Type B pancreatic cell (in vitro differentiated cells): ENCODE measurements at regions not wholly inside any gene's neighbourhood (a gene's known extent, or its start where the extent isn't known, plus 50 kb on each side); places are given as distances from the start of the nearest gene placed in this dataset.

Source experiments
- DNase-seq: peaks from one replicate; pipeline ENCODE4 v3.0.0; 2021; ENCODE audit warnings: mixed read lengths; ENCODE audit not compliant: unreplicated experiment; ENCODE audit errors: extremely low spot score
- H3K27ac Mint-ChIP-seq: 2 replicates; pipeline ENCODE4 v1.8.0; 2021; ENCODE audit warnings: mild to moderate bottlenecking, mixed read lengths
- H3K27me3 Mint-ChIP-seq: 2 replicates; pipeline ENCODE4 v1.8.0; 2021; ENCODE audit warnings: mixed read lengths
- H3K36me3 Mint-ChIP-seq: 2 replicates; pipeline ENCODE4 v1.8.0; 2021; ENCODE audit warnings: mixed read lengths
- H3K4me1 Mint-ChIP-seq: one replicate; pipeline ENCODE4 v1.8.0; 2021; ENCODE audit warnings: mixed read lengths; ENCODE audit not compliant: unreplicated experiment
- H3K4me3 Mint-ChIP-seq: 2 replicates; pipeline ENCODE4 v1.8.0; 2021; ENCODE audit warnings: mild to moderate bottlenecking, mixed read lengths
- H3K9me3 Mint-ChIP-seq: 2 replicates; pipeline ENCODE4 v1.8.0; 2021; ENCODE audit warnings: mixed read lengths
- CTCF ChIP-seq: fragments of 200-600 bp; sonication (generic); conservative IDR thresholded peaks from 2 replicates; pipeline ENCODE4 v1.5.0; 2021; ENCODE audit warnings: antibody characterized with exemption, mild to moderate bottlenecking

GRCh38 chr5:102040326-102040725 is 255.8 kb downstream of the SLCO4C1 start:
- H3K4me3 Mint-ChIP-seq = no peak overlapping the region
- H3K27me3 Mint-ChIP-seq = no peaks in the 10 kb centered on the region
- H3K9me3 Mint-ChIP-seq = no peaks in the 10 kb centered on the region
- TF ChIP-seq CTCF = no peak
- no peak overlapping the region for H3K27ac Mint-ChIP-seq
- DNase-seq = no peak
- H3K36me3 Mint-ChIP-seq = no peaks in the 10 kb centered on the region
- H3K4me1 Mint-ChIP-seq = no peaks in the 10 kb centered on the region

- H3K27ac Mint-ChIP-seq = no peak overlapping the region
- no peak for TF ChIP-seq CTCF
- no peaks in the 10 kb centered on the region for H3K9me3 Mint-ChIP-seq
- no peak for DNase-seq
- no peaks in the 10 kb centered on the region for H3K4me1 Mint-ChIP-seq
- H3K4me3 Mint-ChIP-seq = no peak overlapping the region
- no peaks in the 10 kb centered on the region for H3K27me3 Mint-ChIP-seq
- no peaks in the 10 kb centered on the region for H3K36me3 Mint-ChIP-seq
Observed at GRCh38 chr5:102036927-102037326, 259.2 kb downstream of the SLCO4C1 start.

GRCh38 chr5:102031711-102032110 is 264.4 kb downstream of the SLCO4C1 start:
- no peak for TF ChIP-seq CTCF

GRCh38 chr5:102018690-102019089 is 277.4 kb downstream of the SLCO4C1 start:
- no peaks in the 10 kb centered on the region for H3K4me1 Mint-ChIP-seq
- no peak overlapping the region for H3K4me3 Mint-ChIP-seq
- no peak for TF ChIP-seq CTCF
- H3K27me3 Mint-ChIP-seq = no peaks in the 10 kb centered on the region
- DNase-seq = no peak
- H3K9me3 Mint-ChIP-seq = peaks cover 11% of the 10 kb centered on the region
- H3K27ac Mint-ChIP-seq = no peak overlapping the region
- H3K36me3 Mint-ChIP-seq = no peaks in the 10 kb centered on the region

More at GRCh38 chr5:102031711-102032110, 264.4 kb downstream of the SLCO4C1 start:
- Mint-ChIP-seq H3K9me3 (no peaks in the 10 kb centered on the region), H3K27ac (no peak overlapping the region), H3K4me1 (no peaks in the 10 kb centered on the region), H3K36me3 (no peaks in the 10 kb centered on the region), H3K4me3 (no peak overlapping the region), H3K27me3 (no peaks in the 10 kb centered on the region)
- DNase-seq = no peak

GRCh38 chr5:102018279-102018678 is 277.8 kb downstream of the SLCO4C1 start:
- Mint-ChIP-seq H3K4me1 (no peaks in the 10 kb centered on the region), H3K27ac (no peak overlapping the region), H3K27me3 (no peaks in the 10 kb centered on the region), H3K4me3 (no peak overlapping the region), H3K36me3 (no peaks in the 10 kb centered on the region), H3K9me3 (peaks cover 11% of the 10 kb centered on the region)
- DNase-seq = no peak
- no peak for TF ChIP-seq CTCF

- Mint-ChIP-seq H3K4me1 (no peaks in the 10 kb centered on the region), H3K36me3 (no peaks in the 10 kb centered on the region), H3K4me3 (no peak overlapping the region), H3K27ac (no peak overlapping the region), H3K9me3 (no peaks in the 10 kb centered on the region), H3K27me3 (no peaks in the 10 kb centered on the region)
- no peak for TF ChIP-seq CTCF
- no peak for DNase-seq
Observed at GRCh38 chr5:102014371-102014770, 281.7 kb downstream of the SLCO4C1 start.
